GM18907 (cell line): ENCODE measurements at regions not wholly inside any gene's neighbourhood (a gene's known extent, or its start where the extent isn't known, plus 50 kb on each side); places are given as distances from the start of the nearest gene placed in this dataset.
"Not testable (repeated sequence)": the region's sequence is repeated elsewhere in the genome, so short reads cannot be mapped to it uniquely, and the experiment has no call there.

ENCODE experiments used
- ATAC-seq: cut with Tn5 transposase; IDR thresholded peaks from one replicate; pipeline ENCODE4 v1.9.1; 2021; ENCODE audit warnings: mild to moderate bottlenecking, moderate library complexity; ENCODE audit not compliant: unreplicated experiment

DNA sequence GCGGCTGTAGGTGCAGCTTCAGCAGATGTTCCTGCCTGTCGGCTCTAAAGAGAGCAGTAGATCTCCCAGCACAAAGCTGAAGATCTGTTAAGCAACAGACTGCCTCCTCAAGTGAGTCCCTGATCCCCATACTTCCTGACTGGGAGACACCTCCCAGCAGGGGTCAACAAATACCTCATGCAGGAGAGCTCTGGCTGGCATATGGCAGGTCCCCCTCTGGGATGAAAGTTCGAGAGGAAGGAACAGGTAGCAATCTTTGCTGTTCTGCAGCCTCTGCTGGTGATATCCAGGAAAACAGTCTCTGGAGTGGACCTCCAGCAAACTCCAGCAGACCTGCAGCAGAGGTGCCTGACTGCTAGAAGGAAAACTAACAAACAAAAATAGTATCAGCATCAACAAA, 337.1 kb upstream of the USP15 start:
- no peak for ATAC-seq

DNA sequence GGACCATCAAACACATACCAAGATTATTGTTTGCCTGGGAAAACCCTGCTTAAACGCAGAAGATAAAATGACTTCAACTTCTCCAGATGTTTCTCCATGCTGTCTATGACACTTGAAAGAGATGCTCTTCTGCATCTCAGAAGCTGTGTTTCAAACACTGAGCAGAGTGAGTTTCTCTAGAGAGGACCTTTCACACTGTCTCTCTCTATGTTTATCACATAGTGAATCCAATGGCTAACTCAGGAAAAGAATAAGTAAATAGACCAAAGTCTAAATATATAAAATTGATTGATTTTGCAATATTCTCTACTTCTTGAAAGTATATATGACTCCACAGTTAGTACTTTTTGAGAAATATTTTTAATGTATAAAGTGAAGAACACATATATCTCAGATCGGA, 325.6 kb upstream of the USP15 start:
- ATAC-seq, result no peak

DNA sequence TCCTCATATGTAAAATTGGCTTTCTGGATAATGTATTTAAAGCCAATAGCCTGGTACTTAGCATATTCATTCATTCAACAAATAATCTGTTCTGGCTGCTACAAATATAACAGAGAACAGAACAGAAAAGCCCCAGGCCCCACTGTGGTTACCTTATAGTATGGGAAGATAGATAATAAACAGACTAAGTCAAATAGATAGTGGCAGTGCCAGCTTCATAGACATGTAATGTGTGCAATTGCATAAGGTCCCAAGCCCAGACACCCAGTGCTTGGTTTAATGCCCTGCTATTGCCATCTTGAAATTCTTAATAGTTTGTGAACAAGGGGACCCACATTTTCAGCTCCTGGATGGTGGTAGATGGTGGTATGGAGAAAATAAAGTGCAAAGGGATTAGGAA, 320.2 kb upstream of the USP15 start:
- ATAC-seq, result no peak

DNA sequence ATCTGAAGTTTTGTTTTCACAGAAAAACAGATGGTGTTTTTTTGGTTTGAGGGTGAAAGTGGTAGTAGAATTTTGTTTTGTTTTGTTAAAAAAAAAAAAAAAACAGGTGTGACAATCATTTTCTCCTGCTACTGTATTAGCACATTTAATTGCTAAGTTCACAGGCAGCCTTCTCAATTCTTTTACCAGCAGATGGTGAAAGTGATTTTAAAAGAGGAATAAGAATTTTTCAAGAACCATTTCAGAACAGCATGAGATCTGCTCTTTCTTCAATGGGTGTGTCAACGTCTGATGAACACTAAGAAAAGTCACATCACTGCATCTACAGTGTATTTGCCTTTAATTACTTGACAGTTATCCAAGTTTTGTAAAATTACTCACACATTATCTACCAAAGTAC, 303.7 kb upstream of the USP15 start:
- no peak for ATAC-seq

DNA sequence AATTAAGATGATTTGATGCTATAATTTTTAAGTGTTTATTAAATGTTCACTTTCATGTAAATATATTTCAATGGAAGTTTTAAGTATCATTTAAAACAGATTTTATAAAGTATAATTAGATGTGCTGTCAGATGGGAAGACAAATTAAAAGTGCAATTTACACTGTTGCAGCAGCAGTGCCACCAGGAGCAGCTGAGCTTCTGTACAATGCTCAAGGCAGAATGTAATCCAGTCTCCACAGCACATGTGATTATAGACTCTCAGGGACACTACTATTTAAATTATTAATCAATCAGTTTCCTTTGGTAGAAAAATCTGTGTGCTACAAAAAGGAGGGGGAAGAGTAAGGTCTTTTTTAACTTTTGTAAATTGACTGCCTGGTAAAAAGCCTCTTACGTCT, 285.7 kb upstream of the USP15 start:
- no peak for ATAC-seq

DNA sequence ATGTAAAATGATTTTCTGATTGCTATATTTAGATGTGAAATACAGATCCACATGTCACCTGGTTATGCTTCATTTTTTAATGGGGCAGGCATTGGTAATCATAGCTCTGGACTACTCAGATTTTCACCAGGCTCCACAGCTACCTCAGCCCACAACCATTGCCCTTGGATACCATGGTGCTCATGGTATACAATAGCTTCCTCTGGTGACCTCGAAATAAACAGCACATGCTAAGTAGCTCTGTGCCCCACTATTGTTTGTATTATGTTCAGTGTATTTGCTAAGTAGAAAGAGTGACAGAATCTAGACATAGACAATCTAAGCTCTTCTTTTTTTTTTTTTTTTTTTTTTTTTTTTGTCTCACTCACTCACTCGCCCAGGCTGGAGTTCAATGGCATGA, 274.4 kb upstream of the USP15 start:
- ATAC-seq, result no peak

DNA sequence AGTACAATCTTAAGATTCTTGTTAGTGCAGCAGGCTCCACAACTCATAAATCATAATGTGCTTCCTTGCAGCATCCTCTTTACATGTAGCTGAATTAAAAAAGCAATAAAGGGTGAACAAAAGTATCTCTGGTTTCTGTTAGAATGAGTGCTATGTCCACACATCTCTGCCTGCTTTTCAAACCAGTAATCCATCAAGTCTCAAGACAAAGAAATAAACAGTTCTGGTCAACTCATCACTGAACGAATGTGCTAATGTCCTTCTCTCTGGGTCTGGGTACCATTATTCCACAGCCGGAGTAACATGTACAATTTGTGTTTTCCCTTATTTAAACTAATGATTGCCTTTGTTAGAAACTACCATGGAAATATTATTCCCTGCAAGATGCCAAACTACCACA, 273.0 kb upstream of the USP15 start:
- ATAC-seq, result no peak

DNA sequence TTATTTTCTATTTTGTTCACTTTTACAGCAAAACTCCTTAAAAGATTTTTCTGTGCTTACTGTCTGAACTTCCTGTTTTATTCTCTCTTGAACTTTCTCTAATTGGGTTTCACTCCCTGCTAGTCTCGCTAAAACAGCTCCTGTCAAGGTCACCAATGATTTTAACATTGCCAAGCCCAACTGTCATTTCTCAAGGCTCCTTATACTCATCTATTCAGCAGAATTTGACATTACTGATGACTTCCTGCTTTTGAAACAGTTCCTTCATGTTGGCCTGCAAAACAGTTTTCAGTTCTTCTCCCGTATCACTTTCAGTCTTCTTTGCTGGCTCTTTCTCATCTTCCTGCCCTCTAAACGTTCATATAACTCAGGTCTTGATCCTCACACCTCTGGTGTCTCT, 268.5 kb upstream of the USP15 start:
- ATAC-seq, result no peak

DNA sequence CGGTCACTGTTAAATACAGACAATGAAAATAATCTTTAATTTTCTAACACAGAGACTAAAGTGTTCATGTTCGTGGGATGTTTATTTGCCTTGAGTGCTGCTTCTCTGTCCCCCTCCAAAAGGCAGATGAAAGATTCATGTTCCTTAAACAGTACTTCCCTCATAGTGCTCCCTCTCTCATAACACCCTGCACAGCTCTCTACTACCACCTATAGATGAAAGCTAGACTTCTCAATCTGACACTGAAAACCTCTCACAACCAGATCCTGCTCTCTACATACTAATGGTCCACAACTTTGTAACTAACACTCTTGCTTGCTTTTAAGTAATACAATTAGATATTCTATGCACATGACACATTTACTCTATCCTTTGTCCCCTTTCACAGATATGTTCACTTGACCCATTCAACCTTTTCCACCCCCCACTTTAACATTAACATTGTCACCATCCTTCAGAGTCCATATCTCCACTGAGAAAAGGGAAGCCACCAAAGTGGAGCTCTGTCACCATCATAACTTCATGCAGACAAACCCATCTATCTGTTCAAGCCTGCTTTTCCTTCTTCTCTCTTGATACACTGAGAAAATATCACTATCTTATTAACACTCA, 266.4 kb upstream of the USP15 start:
- peak; percentile 79 for ATAC-seq

DNA sequence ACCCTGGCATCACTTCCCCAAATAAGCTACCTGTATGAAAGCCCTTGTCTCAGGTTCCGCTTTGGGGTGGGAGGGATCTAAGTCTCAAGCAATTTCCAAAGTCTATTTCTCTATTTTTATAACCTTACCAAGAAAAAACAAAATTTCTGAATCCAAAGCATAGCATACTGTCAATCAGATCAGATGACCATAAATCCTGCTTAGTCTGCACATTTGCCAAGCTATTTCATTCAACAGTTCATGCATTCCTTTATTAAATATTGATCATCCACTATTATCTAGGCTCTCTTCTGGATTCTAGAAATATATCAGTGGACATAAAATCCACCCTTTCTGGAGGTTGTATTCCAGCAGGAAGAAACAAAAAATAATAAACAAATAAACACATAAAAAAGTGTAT, 263.5 kb upstream of the USP15 start:
- no peak for ATAC-seq

DNA sequence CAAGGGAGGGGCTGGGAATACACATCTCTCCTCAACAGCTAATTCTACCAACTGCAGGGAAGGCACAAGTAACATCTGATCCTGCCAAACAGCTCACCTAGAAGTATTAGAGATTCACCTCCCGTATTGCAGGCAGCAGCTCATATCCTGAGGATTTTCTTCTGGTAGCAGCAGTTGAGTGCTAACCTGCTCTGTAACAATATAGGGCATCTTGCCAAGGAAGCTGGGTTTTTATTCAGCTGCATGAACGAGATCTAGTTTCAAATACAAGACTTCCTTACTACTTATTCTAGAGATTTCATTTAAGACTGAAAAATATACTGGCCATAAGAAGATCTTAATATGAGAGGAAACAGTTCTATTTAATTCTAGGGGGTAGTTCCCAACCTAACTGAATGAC, 261.4 kb upstream of the USP15 start:
- no peak for ATAC-seq

DNA sequence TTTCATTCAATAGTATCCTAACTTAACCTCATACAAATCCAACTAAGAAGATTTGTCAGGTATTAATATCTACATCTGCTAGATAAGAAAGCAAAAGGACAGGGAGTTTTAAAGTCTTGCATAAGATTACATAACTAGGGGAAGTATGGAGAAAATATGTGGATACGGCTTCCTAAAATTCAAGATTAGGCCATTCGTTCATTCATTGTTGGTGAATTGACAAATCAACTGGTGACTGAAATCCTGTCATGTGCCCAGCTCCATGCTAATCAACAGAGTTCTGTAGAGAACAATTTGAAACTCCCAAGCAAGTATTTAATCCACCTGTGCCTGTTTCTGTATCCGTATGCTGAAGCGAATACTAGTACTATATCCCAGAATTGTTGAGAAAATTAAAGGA, 260.9 kb upstream of the USP15 start:
- ATAC-seq, result no peak

DNA sequence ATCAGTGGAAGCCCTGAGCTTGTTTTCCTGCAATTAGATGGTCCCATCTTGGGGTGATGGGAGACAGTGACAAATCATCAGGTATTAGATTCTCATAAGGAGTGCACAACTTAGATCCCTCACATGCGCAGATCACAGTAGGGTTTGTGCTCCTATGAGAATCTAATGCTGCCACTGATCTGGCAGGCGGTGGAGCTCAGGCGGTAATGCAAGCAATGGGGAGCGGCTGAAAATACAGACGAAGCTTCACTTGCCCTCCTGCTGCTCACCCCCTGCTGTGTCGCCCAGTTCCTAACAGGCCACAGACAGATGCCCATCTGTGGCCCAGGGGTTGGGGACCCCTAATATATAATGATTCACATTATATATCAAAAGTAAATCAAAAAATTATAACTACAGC, 258.8 kb upstream of the USP15 start:
- ATAC-seq, result no peak

DNA sequence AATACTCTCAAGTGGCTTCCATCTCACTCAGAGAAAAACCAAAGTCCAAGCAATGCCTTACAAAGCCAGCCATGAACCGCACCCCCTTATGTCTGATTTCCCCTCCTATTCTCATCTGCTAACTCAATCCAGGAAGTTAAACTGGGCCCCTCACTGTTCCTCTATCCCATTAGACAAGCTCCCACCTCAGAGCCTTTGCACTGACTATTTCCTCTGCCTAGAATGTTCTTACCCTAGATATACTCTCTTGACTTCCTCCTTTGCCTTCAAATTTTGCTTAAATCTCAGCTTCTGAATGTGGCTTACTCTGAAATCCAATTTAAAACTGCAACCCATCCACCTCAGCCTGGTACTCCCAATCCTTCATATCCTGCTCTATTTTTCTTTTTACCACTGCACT, 257.0 kb upstream of the USP15 start:
- no peak for ATAC-seq

DNA sequence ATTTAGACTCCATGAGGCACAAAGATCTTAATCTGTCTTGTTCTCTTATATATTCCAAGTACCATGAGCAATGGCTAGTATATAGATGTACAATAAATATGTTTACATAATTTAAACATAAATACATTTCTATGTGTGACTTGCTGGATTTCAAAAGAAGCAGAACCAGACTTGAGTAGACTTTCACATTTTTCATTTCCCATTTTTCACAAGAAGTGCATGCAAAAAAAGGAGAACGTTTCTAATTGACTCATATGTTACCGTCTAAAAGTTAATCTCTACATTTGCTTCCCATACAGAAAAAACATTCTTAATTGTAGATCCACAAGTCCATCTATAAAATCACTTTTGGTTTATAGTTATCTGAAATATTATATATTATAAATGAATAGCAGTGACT, 256.5 kb upstream of the USP15 start:
- no peak for ATAC-seq

DNA sequence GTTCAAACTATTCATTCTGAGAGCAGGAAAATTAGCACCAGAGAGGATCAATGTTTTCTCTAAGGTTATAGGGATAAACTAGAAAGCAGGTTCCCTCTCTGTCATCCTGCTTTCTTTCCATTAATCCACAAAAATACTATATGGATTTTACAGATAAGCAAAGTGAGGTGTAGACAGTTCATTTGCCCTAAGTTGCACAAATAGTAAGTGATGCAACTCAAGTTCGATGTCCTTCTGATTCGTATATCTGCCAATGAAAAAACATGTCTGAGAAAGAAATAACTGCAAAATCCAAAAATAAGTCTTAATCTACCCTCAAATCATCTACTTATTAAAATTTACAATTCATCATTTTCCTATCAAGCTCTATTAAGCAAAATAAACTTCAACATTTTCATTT, 254.6 kb upstream of the USP15 start:
- ATAC-seq, result no peak

DNA sequence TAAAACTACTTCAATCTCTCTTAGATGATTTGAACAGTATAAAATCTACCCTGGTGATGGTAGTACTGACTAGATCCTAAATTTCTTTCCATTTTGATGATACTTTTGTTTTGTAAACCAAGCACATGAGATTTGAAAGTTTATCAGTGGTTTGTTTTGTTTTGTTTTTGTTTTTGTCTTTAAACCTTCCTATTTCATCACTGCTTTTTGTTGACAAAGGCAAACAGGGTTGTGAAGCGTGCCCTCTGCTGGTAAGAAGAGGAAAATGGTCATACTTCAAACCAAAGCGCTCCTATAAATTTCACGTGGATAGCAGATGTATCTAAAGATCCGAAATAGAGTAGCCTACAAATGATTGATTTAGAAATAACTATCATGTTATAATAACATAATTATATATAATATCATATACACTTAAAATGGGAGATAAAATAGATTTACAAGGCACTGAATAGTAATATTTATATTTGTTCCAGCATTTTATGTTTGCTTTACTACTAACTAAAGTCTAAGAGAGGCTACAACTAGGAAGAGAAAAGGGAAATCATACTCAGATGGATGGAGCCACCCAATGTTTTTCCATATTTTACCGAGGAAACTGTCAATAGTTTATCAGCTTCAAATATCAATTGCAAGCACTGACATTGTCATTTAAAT, 254.0 kb upstream of the USP15 start:
- ATAC-seq, result peak; percentile 71

DNA sequence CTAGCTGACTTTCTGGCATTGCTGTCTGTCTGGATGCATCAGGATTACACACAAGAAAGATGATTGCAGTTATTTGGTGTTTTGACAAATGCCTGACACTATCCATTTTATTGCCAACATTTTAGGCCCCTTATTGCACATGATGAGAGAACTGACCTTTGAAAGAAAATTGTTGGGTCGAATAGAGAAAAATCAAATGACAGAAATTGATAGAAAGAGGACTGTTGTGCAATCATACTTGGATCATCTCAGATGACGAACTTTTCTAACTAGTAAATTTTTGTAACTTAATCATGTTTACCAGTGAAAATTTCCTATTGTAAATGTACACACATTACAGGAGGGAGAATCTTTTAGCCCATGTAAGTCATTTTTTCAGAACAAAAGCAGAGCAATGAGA, 251.5 kb upstream of the USP15 start:
- no peak for ATAC-seq

DNA sequence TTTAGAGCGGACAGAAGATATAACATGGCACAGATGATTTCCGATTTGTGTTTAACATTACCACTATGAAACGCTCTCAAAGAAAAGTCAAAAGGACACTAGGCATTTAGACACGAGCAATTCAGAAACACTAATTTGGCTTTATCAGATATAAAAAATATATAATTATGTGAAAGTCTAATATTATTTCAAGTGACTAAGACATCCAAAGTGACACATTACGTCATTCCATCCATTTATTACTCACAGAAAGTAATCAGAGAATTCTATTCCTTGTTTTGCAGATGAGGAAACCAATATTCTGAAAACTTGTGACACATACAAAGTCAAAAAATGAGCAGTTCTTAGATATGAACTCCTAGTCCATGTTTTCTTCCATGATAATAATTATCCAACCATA, 250.8 kb upstream of the USP15 start:
- ATAC-seq, result no peak

DNA sequence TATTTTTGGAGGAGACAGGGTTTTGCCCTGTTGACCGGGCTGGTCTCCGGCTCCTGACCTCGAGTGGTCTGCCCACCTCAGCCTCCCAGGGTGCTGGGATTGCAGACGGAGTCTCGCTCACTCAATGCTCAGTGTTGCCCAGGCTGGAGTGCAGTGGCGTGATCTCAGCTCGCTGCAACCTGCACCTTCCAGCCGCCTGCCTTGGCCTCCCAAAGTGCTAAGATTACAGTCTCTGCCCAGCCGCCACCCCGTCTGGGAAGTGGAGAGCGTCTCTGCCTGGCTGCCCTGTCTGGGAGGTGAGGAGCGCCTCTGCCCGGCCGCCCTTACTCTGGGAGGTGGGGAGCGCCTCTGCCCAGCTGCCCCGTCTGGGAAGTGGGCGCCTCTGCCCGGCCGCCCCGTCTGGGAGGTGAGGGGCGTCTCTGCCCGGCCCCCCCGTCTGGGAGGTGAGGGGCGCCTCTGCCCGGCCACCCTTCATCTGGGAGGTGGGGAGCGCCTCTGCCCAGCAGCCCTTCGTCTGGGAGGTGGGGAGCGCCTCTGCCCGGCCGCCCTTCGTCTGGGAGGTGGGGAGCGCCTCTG, 249.8 kb upstream of the USP15 start:
- not testable (repeated sequence) for ATAC-seq

DNA sequence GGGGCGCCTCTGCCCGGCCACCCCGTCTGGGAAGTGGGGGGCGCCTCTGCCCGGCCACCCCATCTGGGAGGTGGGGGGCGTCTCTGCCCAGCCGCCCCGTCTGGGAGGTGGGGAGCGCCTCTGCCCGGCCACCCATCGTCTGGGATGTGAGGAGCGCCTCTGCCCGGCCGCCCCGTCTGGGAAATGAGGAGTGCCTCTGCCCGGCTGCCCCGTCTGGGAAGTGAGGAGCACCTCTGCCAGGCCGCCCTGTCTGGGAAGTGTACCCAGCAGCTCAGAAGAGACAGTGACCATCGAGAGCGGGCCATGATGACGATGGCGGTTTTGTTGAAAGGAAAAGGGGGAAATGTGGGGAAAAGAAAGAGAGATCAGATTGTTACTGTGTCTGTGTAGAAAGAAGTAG, 249.2 kb upstream of the USP15 start:
- not testable (repeated sequence) for ATAC-seq

DNA sequence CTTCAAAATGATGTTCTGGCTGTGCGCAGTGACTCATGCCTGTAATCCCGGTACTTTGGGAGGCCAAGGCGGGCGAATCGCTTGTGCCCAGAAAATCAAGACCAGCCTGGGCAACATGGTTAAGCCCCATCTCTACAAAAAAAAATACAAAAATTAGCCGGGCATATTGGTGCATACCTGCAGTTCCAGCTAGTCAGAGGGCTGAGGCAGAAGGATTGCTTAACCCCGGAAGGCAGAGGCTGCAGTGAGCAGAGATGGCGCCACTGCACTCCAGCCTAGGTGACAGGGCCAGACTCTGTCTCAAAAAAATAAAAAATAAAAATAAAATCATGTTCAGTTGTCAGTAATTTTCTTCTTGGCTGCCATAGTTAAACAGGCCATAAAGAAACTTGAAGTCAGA, 245.9 kb upstream of the USP15 start:
- ATAC-seq, result no peak

DNA sequence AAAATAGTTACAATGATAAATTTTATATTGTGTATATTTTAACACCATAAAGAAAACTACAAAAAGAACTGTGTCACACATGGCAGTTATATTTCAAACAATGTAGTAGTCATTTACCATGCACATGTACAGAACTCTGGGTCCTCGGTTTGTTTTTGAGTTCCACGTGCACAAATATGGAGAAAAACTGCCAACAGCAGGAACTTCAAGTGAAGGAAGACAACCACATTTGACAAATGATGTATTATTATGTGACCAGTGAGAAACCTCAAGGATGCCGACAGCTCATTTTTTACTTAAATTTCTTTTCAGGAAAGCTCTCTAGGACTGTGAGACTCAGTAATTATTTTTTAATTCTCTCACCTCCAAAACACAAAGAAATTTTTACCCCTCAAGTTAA, 244.2 kb upstream of the USP15 start:
- no peak for ATAC-seq
